Left lobe of liver (tissue), 2 donors: ENCODE measurements at regions not wholly inside any gene's neighbourhood (a gene's known extent, or its start where the extent isn't known, plus 50 kb on each side); places are given as distances from the start of the nearest gene placed in this dataset.

Source experiments
- ATAC-seq: fragments of 200-7000 bp; cut with Tn5 transposase; one replicate; pipeline ENCODE4 v1.9.1; 2020; ENCODE audit warnings: mild to moderate bottlenecking, moderate library complexity
- DNase-seq: peaks from one replicate; pipeline ENCODE4 v3.0.0-alpha.2; 2020; ENCODE audit warnings: low spot score
- donor health status: DM: no; HTN: no; CAD: no; lungs with moderate emphysema.
- donor health status: DM: no; HTN: yes; CAD: no.

- ATAC-seq, result no peak
- no peak for DNase-seq
Measured at GRCh38 chr2:80889009-80889408, 584.5 kb upstream of the LRRTM1 start.

GRCh38 chr2:80887841-80888378, 583.4 kb upstream of the LRRTM1 start:
- no peak for ATAC-seq
- no peak for DNase-seq

- DNase-seq (no peak), ATAC-seq (no peak)
Measured at GRCh38 chr2:80874374-80874773, 569.8 kb upstream of the LRRTM1 start.

- no peak for ATAC-seq
- no peak for DNase-seq
Measured at GRCh38 chr2:80869858-80870438, 565.4 kb upstream of the LRRTM1 start.

- ATAC-seq (no peak), DNase-seq (no peak)
Measured at GRCh38 chr2:80863147-80863714, 558.7 kb upstream of the LRRTM1 start.

GRCh38 chr2:80858965-80859364, 554.4 kb upstream of the LRRTM1 start:
- DNase-seq (no peak), ATAC-seq (no peak)

GRCh38 chr2:80856227-80856626, 551.7 kb upstream of the LRRTM1 start:
- no peak for ATAC-seq
- DNase-seq, result no peak

GRCh38 chr2:80854831-80855230, 550.3 kb upstream of the LRRTM1 start:
- DNase-seq, result no peak
- no peak for ATAC-seq

- no peak for DNase-seq
- ATAC-seq, result no peak
Measured at GRCh38 chr2:80852808-80853139, 548.2 kb upstream of the LRRTM1 start.

GRCh38 chr2:80852079-80852807, 547.7 kb upstream of the LRRTM1 start:
- ATAC-seq, result no peak

GRCh38 chr2:80830891-80831290, 526.3 kb upstream of the LRRTM1 start:
- no peak for ATAC-seq
- DNase-seq, result no peak

More at GRCh38 chr2:80852079-80852807, 547.7 kb upstream of the LRRTM1 start:
- no peak for DNase-seq

- DNase-seq, result no peak
Measured at GRCh38 chr2:80822999-80823398, 518.4 kb upstream of the LRRTM1 start.

GRCh38 chr2:80815259-80815658, 510.7 kb upstream of the LRRTM1 start:
- DNase-seq (no peak), ATAC-seq (no peak)

More at GRCh38 chr2:80822999-80823398, 518.4 kb upstream of the LRRTM1 start:
- no peak for ATAC-seq

GRCh38 chr2:80786584-80786983, 482.0 kb upstream of the LRRTM1 start:
- no peak for DNase-seq
- ATAC-seq, result no peak

- ATAC-seq (no peak), DNase-seq (no peak)
Measured at GRCh38 chr2:80778704-80779103, 474.2 kb upstream of the LRRTM1 start.

GRCh38 chr2:80748592-80748991, 444.0 kb upstream of the LRRTM1 start:
- DNase-seq (no peak), ATAC-seq (no peak)

GRCh38 chr2:80737047-80737446, 432.5 kb upstream of the LRRTM1 start:
- DNase-seq (no peak), ATAC-seq (no peak)

- ATAC-seq, result no peak
- no peak for DNase-seq
Measured at GRCh38 chr2:80725001-80725400, 420.4 kb upstream of the LRRTM1 start.

GRCh38 chr2:80722803-80723202, 418.3 kb upstream of the LRRTM1 start:
- DNase-seq (no peak), ATAC-seq (no peak)

GRCh38 chr2:80719607-80720006, 415.1 kb upstream of the LRRTM1 start:
- DNase-seq (no peak), ATAC-seq (no peak)

GRCh38 chr2:80715433-80715832, 410.9 kb upstream of the LRRTM1 start:
- ATAC-seq (no peak), DNase-seq (no peak)

GRCh38 chr2:80711915-80712314, 407.4 kb upstream of the LRRTM1 start:
- ATAC-seq, result no peak
- no peak for DNase-seq
